Type B pancreatic cell (in vitro differentiated cells): ENCODE measurements at regions not wholly inside any gene's neighbourhood (a gene's known extent, or its start where the extent isn't known, plus 50 kb on each side); places are given as distances from the start of the nearest gene placed in this dataset.

Source experiments
- DNase-seq: peaks from one replicate; pipeline ENCODE4 v3.0.0; 2021; ENCODE audit warnings: mixed read lengths; ENCODE audit not compliant: unreplicated experiment; ENCODE audit errors: extremely low spot score
- H3K27ac Mint-ChIP-seq: 2 replicates; pipeline ENCODE4 v1.8.0; 2021; ENCODE audit warnings: mild to moderate bottlenecking, mixed read lengths
- H3K27me3 Mint-ChIP-seq: 2 replicates; pipeline ENCODE4 v1.8.0; 2021; ENCODE audit warnings: mixed read lengths
- H3K36me3 Mint-ChIP-seq: 2 replicates; pipeline ENCODE4 v1.8.0; 2021; ENCODE audit warnings: mixed read lengths
- H3K4me1 Mint-ChIP-seq: one replicate; pipeline ENCODE4 v1.8.0; 2021; ENCODE audit warnings: mixed read lengths; ENCODE audit not compliant: unreplicated experiment
- H3K4me3 Mint-ChIP-seq: 2 replicates; pipeline ENCODE4 v1.8.0; 2021; ENCODE audit warnings: mild to moderate bottlenecking, mixed read lengths
- H3K9me3 Mint-ChIP-seq: 2 replicates; pipeline ENCODE4 v1.8.0; 2021; ENCODE audit warnings: mixed read lengths
- TF ChIP-seq, protein P1 (sequence below): fragments of 200-600 bp; sonication (generic); conservative IDR thresholded peaks from 2 replicates; pipeline ENCODE4 v1.5.0; 2021; ENCODE audit warnings: antibody characterized with exemption, mild to moderate bottlenecking

DNA sequence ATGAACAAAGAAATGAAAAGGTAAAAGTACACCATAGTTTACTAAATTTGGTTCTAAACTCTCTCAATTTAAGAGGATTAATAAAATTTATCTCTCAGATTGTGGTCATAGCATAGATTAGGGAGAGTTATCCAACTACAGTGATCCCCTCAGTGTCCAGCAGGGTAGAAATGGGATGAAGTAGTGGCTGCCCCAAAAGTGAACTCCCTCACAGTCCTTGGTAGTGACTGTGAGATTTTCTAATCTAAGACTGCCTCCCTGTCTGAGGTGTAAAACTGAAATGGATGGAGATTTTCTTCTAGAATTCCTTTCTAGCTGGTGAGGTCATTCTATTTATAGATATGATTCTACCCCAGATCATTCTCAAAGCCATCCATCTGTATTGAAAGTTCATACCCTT is 455.5 kb downstream of the ACTL7B start:
- no peak overlapping the region for H3K27ac Mint-ChIP-seq
- no peak overlapping the region for H3K4me3 Mint-ChIP-seq
- H3K27me3 Mint-ChIP-seq = no peaks in the 10 kb centered on the region
- DNase-seq = no peak
- H3K9me3 Mint-ChIP-seq = no peaks in the 10 kb centered on the region
- TF ChIP-seq, protein P1, sequence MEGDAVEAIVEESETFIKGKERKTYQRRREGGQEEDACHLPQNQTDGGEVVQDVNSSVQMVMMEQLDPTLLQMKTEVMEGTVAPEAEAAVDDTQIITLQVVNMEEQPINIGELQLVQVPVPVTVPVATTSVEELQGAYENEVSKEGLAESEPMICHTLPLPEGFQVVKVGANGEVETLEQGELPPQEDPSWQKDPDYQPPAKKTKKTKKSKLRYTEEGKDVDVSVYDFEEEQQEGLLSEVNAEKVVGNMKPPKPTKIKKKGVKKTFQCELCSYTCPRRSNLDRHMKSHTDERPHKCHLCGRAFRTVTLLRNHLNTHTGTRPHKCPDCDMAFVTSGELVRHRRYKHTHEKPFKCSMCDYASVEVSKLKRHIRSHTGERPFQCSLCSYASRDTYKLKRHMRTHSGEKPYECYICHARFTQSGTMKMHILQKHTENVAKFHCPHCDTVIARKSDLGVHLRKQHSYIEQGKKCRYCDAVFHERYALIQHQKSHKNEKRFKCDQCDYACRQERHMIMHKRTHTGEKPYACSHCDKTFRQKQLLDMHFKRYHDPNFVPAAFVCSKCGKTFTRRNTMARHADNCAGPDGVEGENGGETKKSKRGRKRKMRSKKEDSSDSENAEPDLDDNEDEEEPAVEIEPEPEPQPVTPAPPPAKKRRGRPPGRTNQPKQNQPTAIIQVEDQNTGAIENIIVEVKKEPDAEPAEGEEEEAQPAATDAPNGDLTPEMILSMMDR = peak; percentile 54
- H3K36me3 Mint-ChIP-seq = no peaks in the 10 kb centered on the region
- no peaks in the 10 kb centered on the region for H3K4me1 Mint-ChIP-seq

DNA sequence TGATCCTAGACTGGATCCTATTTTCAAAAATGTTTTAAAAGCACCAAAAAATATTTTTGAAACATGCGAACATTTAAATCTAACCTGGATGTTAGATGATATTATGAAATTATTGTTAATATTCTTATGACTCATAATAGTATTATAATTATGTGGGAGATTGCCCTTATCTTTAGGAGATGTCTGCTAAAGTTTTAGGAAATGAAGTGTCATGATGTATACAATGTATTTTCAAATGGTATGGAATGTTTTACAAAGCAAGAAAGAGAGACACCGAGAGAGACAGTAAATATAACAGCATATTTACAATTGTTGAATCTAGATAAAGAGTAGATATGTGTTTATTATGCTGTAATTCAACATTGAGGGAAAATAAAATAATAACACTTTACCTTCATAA is 455.9 kb downstream of the ACTL7B start:
- Mint-ChIP-seq H3K27ac (no peak overlapping the region), H3K4me3 (no peak overlapping the region), H3K36me3 (no peaks in the 10 kb centered on the region), H3K27me3 (no peaks in the 10 kb centered on the region), H3K4me1 (no peaks in the 10 kb centered on the region), H3K9me3 (no peaks in the 10 kb centered on the region)
- TF ChIP-seq, protein P1 = no peak
- no peak for DNase-seq

DNA sequence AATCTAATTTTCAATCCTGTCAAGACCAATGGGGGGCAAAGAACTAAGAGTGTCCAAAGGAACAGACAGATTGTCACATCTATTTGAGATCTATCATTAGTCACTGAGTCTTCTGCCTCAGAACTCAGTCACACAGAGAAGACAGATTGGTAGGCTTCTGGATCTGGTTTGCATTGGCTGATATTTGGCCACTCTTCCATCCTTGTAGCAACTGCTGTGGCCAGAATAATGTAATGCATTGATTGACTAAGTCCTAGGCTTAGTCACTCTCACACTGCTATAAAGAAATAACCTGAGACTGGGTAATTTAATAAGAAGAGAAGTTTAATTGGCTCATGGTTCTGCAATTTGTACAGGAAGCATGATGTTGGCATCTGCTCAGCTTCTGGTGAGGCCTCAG is 458.5 kb downstream of the ACTL7B start:
- TF ChIP-seq, protein P1 = no peak
- DNase-seq = no peak
- no peak overlapping the region for H3K27ac Mint-ChIP-seq
- no peaks in the 10 kb centered on the region for H3K9me3 Mint-ChIP-seq
- no peaks in the 10 kb centered on the region for H3K36me3 Mint-ChIP-seq
- H3K4me3 Mint-ChIP-seq = no peak overlapping the region
- no peaks in the 10 kb centered on the region for H3K27me3 Mint-ChIP-seq
- H3K4me1 Mint-ChIP-seq = no peaks in the 10 kb centered on the region

DNA sequence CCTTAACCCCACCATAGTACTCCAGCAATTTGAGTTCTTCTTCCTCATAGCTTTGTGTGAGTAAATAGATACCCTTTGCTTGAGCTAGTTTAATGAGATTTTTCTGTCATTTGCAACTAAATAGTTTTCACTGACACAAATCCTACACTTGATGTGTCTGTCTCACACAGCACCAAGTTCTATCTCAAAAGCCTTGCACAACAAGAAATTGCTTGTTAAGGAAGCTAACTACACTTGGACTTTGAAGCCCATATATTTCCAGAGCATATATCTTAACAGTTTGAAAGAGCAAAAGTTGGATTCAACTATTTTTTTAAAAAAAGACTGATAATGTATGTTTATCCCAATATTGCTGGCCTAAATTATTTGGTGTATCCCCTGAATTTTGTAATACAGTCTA is 459.2 kb downstream of the ACTL7B start:
- no peak for DNase-seq
- H3K9me3 Mint-ChIP-seq = no peaks in the 10 kb centered on the region
- no peaks in the 10 kb centered on the region for H3K4me1 Mint-ChIP-seq
- H3K36me3 Mint-ChIP-seq = no peaks in the 10 kb centered on the region
- TF ChIP-seq, protein P1 = no peak
- H3K27ac Mint-ChIP-seq = no peak overlapping the region
- H3K4me3 Mint-ChIP-seq = no peak overlapping the region
- no peaks in the 10 kb centered on the region for H3K27me3 Mint-ChIP-seq

DNA sequence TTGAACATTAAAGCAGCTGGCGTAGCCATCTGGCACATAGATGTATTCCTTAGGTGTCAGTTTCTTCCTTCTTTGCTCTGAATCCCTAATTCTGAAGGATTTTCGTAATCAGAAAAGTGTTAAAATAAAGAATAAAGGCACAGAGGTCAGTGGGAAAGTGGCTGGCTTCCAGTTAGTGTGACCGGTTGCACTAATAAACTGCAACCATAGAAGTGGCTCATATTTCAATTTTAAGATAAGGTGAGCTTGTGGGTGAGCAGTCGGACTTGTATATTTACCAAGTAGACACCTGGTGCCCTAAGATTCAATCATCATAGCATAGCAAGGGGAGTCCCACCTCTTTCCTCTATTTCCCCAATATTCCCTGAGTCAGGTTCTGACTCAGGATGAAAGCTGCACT is 459.6 kb downstream of the ACTL7B start:
- H3K4me1 Mint-ChIP-seq = no peaks in the 10 kb centered on the region
- no peak overlapping the region for H3K27ac Mint-ChIP-seq
- TF ChIP-seq, protein P1 = no peak

DNA sequence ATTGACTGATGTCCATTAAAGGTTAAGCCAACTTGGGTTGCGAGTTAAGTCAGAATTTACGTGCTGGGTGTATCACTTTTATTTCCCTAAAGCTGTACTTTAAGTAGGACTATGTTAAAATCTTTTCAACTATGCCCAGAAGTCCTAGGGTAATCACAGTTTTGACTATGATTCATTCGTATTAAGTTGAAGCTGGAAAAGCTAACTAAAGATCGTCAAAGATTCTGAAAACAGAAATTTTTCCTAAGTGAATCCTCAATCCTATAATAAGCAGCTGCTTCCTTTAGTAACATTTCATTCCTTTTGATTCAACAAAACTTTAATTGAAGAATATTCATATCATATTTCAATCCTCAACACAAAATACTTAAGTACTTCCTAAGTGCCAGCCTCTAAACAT is 460.4 kb downstream of the ACTL7B start:
- Mint-ChIP-seq H3K27ac (no peak overlapping the region), H3K9me3 (no peaks in the 10 kb centered on the region), H3K4me3 (no peak overlapping the region), H3K36me3 (no peaks in the 10 kb centered on the region), H3K4me1 (no peaks in the 10 kb centered on the region), H3K27me3 (no peaks in the 10 kb centered on the region)
- TF ChIP-seq, protein P1 = no peak
- no peak for DNase-seq

More for the DNA sequence above, 459.6 kb downstream of the ACTL7B start:
- H3K36me3 Mint-ChIP-seq = no peaks in the 10 kb centered on the region
- no peak overlapping the region for H3K4me3 Mint-ChIP-seq
- H3K27me3 Mint-ChIP-seq = no peaks in the 10 kb centered on the region
- no peaks in the 10 kb centered on the region for H3K9me3 Mint-ChIP-seq
- no peak for DNase-seq
